Occipital lobe (tissue), 1 donor: ENCODE measurements at regions not wholly inside any gene's neighbourhood (a gene's known extent, or its start where the extent isn't known, plus 50 kb on each side); places are given as distances from the start of the nearest gene placed in this dataset.

Experiments
- DNase-seq: peaks from one replicate; lab custom pipeline; 2025; lab: John Stamatoyannopoulos, UW

DNA sequence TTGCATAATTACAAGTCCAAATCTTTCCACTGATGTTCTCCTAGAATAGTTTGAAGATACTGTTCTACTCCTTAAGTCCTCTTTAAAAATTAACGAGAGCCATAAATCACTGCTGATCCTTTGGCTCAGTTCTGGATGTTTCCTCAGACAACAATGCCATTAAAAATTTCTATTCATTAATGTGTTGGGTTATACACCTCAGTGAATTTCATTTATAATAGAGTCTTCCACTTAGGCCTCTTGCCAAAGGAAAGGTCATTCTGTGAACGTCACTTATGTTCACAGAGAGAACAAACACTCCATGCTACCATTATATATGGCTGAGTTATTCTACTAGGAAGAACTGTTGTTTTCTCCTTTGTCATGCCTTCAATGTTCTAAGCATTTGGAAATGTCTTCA lies 1472.3 kb upstream of the CELF4 start:
- no peak for DNase-seq

DNA sequence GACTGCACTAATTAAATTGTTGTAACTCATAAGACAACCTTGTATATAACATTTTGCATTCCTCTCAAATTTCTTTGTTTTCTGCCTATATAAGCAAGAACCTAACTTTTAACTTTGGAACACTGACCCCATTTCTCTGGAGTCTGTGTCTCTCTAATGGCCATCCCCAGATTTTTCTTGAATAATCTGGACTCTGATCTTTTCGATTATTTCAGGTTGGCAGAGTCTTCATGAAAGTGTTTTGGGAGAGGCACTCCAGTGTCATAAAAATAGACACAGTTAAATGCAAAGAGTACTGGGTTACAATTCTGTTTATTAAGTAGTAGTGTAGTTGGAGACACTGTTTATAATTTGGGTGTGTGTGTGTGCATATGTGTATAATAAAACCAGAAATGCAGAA lies 1467.7 kb upstream of the CELF4 start:
- DNase-seq = no peak

DNA sequence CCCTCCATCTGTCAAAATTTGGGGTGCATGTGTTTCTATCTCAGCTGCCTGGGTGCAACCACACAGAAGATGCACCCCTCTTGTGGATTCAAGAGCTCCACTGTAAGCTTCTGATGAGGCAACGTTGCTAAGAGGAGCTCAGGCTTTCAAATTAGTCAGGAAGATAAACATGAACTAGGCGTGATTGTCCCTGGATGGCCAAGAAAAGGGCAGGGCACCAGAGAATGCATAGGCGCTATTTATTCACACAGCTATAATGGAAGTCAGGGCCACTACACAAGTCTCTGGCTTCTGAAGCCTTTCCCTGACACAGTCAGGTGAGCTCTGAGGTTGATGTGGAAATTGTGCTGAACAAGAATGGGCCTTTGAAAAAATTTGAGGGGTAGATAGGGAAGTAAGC lies 1466.0 kb upstream of the CELF4 start:
- DNase-seq = no peak

DNA sequence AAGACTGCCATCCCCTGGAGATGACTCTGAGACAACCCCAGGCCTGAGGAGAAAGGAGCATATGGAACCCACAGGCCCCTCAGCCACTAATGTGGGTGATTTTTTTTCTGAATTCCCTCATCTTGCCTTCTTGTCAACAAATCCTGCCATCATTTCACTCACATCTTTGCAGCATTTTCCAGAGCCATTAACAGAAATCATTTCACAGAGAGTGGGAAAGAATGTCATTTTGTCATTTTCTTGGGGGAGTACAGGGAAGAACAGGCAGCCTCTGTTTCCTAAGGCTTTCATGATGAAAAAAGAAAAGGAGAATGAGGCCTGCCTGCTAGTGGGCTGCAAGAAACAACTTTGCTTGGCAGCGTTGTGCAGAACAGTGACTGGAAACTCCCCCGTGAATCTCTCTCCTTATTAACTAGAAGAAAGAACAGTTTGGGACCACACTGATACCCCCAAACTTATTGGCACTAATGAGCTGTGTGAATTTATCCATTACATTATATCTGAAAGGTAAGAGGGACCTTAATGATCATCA lies 1464.6 kb upstream of the CELF4 start:
- DNase-seq = no peak

DNA sequence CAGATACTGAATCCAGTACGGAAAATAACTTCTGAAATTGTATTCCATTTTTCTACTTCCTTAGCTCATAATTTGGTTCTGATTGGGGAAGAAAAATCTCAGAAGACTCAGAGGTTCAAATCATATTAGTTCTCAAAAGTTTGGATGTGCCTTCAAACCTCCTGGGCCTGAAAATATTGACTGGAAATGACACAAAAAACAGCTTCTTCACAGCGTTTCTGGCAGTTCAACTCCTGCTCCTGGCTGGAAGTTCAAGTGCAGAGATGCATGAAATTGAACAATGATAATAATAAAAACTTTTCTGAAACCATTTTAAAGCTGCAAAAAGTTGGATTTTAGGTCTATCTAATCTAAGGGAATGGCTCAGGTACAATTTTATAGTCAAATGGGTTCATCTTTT lies 1459.9 kb upstream of the CELF4 start:
- DNase-seq = no peak

DNA sequence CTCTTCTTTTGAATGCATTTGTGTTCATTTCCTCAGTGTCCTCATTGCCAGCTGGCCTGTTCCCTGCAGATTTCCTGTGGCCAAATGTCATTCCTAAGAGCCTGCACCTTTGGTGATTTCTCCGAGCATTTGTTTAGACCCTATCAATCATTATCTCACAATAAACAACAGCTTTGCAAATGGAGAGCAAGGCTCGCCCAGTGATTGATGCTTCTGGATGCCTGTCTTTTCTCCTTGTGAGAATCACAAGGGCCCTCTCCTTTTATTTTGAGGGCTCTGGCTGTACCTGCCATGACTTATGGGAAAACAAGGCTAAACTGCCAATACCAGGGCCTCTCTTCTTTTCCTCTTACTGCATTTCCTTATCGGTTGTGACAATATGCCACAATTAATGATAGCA lies 1454.4 kb upstream of the CELF4 start:
- no peak for DNase-seq

DNA sequence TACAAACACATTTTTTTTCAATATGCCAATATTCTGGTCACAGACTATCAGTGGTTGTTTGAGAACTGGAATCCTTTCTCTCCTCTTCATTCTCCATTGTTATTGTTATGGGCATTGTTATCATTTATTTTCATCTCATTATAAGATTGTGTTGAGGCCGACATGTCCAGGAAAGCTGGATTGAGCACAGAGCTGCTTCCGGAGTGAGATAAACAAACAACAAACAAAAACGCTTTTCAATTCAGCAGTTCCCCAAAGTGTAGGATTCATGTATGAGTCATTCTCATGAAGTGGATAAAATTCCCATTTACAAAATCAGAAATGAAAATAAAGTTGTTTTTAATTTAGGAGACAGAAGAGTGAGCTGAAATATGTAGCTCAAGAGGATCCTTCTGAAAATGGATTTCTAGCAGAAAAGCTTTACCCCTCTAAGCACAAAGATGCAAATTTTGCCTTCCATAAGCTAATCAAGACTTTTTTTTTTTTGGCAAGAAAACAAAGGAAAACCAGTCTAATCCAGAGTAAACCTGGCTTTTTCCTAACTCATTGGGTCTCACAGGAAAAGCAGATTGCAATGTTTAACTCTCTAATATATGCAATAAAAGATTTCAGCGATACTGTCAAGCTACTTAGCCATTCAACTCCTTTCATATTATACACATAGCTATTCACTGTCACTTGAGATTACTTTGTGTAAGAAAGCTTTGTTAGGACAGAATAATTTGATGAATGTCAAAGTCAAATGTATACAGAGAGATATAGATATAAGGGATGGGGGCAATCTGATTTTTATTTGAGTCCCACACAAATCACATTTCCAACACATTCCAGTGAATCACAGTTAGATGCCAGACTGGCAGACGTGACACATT lies 1441.7 kb upstream of the CELF4 start:
- DNase-seq = no peak

DNA sequence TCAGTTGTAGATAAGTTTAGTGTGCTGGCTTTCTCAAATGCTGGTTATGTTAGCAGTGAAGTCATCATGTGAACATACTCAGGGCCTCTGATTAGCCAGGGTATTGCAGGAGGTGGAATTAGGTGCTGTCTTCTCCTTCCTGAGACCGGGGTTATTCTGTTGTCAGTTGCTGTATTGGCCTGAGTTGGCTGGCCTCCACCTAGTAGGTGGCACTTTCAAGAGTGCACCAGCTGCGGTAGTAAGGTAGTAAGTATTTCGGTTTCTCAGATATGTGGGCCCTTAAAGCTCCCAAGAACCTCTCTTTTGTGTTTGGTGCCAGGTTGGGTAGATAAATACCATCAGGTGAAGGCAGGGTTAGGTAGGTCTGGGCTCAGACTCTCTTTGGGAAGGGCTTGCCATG lies 1430.5 kb upstream of the CELF4 start:
- no peak for DNase-seq

DNA sequence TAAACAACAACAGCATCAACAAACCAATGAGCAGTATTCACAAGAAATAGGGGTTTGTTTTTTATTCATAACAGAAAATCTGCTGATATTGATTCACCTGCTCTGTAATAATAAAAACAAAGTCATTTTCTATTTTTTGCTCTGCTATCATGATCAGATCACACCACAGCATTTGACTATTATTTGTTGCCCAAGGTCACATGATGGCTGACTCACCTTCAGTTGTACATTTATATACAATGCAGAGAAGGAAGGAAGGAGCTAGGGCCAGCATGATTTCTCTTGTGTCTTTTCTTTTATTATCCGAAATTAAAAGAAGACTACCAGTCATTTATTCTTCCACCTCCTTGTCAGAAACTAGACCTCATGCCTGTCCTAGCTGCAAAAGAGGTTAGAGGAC lies 1427.7 kb upstream of the CELF4 start:
- DNase-seq = no peak

DNA sequence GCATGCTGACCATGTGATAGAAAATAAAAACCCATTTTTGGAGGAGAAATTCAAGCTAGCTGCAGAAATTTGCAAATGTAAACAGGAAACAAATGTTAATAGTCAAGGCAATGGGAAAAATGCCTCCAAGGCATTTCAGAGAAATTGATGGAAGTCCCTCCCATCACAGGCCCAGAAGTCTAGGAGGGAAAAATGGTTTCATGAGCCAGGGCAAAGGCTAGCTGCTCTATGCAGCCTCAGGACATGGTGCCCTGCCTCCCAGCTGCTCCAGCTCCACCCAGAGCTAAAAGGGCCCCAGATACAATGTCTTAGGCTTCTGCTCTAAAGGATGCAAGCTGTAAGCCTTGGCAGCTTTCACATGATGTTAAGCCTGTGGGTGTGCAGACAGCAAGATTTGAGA lies 1419.4 kb upstream of the CELF4 start:
- DNase-seq = no peak

DNA sequence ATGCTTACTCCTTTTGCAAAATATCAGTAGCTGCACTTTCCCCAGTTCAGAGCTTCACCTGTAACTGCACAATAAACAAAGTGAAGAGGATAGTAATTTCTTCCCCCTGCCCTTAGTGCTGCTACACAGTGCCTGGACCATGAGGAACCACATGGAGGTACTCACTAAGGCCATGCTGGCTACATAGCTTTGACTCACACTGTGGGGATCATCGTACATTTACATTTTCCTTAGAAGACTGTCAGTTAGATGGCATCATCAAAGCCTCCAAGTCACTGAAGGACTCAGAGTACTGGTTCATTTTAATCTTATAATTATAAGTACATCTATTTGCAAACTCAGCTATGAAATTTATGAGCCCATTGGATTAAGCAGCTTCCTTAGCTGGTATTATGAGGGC lies 1416.5 kb upstream of the CELF4 start:
- no peak for DNase-seq

DNA sequence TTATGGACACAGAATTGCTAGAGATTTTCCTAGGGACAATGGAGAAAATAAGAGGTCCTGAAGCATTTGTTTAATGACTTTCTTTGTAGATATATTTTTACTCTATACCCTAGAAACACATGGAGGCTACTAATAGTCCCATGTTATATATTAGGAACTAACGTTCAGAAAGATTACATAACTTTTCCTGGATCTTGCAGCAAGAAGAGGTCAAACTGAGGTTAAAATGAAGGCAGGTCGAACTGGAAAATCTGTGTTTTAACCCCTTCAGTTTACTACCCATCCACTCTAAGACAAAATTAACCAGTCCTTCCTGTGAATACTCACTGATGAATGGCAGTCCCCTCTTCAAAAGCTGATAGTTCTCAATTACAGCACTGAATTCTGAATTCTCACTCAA lies 1415.8 kb upstream of the CELF4 start:
- DNase-seq = no peak

DNA sequence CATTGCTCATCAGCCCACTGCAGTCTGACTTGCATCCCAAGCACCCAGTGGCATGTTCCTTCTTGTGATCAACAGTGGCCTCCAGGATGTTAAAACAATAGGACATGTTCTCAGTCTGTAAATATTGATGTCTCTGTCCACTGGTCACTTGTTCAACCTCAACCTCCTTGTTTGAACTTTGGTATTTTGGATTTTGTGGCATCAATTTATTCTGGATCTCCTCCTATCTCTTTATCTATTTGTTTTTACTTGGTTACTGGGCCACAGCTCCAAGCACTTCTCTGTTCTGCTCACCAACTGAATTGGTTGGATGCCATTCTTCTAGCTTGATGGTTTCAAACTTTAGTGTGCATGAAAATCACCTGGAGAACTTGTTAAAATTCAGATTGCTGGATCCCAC lies 1414.8 kb upstream of the CELF4 start:
- DNase-seq = no peak

DNA sequence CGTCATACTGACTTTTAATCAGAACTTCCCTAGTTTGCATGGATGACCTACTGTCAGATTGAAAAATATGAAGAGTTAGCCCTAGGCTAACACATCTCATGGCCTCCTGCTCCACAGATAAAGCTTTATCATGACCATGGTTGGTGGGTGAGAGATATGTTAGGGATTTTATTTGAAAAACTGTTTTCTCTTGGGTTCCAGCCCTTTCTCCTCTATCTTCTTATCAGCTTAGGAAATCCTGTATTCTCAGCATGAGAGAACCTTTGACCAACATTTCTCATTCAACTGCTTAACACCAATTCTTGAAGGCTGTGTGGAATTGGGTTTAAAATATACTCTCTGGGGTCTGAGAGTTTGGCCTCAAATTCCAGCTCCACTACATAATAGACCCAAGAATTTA lies 1407.0 kb upstream of the CELF4 start:
- no peak for DNase-seq

DNA sequence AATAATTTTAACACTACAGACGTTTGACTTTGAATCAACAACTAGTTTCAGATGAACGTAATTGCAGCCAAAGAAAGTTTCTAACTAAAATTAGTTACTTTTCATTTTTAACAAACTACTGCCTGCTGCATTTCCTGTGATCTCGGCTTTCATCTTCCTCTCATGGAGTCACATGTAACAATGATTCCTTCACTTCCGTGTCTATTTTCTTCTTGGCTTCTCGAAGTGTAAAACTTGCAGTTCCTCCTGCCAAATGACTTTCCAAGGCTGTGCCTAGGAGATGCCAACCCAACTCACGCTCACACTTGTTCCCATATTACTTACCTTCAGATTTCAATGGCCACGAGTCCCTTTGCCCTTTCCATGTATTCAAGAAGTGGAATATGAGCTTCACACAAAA lies 1406.3 kb upstream of the CELF4 start:
- DNase-seq = no peak

DNA sequence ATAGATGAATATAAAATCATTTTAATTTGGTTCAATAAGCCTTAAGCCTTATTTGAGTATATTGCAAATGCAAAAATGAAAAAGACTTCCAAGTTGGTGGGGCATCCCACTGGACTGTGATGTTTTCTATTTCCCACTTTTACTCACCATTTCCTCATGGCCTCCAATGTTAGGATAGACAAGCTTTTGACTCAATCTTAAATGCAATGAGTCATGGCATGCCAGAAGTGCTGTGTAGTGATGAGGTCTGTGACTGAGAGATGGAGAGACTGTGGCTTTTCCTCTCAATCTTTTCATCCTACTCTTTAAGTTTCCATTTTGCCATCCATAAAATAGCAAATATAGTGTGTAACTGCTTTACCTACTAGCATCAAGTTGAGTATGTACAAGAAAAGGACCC lies 1401.2 kb upstream of the CELF4 start:
- DNase-seq = no peak

DNA sequence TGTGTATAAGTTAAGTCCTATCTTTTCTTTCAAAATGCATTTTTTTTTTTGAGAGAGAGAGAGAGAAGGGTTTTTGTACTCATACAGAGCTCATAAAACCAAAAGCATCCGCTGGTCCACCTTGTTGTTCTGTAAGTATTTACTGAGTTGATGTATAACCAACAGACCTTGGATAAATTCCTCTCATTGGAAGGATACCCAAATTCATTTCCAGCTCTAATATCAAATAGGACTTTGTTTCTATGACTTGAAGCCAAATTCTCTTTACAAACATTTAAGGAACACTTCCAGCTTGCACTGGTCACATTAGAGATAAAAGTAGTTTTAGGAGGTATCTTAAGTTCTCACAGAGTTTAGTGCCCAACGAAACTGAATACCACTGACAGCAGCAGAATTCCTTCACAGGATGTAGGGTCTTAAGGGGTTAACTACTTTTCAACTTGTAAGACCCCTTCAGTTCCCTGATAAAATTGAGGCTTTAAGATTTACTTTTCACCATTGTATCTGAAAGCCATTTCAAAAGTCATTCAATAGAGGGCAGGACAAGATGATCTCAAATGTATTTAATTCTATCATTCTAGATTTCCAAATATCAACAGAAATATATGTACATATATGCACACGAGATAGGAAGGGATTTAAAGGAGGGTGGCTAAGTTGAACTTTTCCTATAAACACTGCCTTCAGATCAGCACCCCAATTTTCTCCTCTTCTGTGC lies 1398.5 kb upstream of the CELF4 start:
- no peak for DNase-seq

DNA sequence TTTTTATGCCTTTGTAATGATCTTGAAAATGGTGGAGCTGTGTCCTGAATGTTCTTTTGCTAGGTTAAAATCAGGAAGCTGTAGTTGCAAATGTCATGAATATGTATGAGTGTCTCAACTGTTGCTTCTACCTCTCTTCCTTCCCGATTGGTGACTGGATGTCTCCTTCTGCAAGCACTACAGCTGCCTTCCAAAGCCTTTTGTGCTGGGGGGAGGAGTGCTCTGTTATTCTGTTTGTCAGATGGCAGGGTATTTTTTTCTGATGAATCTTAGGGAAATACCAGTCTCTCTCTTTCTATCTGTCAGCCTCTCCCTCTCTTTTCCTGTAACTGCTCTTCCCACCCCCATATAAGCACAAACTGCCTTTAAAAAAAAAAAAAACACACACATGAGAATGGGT lies 1396.3 kb upstream of the CELF4 start:
- no peak for DNase-seq

DNA sequence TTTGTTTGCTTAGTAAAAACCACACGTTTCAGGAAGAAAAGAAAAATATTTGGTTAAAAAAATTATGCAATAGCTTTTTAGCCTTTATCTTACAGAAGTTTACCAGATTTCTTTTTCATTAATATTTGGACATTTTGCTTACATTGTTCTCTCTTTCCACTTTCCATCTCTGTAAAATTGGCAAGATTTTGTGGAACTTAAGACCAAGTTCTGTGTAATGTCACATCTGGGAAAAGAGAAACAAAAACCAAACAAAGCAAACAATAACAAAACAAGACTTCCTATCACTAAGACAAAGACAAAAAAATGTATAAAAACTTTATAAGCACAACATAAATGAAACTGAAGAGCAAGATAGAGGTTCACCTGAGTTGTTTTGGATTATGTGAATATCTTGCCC lies 1392.1 kb upstream of the CELF4 start:
- no peak for DNase-seq

DNA sequence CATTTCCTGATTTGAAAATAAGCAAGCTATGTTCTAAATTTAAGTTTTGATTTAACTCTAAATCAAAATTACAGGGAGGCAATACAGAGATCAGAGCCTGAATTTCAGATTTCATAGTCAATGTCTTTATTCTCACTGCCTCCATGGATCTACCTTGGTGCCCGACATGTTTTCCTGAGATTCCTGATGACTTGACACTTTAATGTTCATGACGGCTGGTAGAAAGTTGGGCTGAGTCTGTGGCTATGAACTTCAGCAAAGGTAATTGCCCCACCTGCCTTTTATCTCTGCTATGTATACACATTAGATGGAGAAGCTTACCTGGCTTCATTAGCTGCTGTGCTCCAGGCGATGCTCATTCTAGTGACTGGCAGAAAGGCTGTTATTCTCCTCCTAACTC lies 1390.5 kb upstream of the CELF4 start:
- no peak for DNase-seq

DNA sequence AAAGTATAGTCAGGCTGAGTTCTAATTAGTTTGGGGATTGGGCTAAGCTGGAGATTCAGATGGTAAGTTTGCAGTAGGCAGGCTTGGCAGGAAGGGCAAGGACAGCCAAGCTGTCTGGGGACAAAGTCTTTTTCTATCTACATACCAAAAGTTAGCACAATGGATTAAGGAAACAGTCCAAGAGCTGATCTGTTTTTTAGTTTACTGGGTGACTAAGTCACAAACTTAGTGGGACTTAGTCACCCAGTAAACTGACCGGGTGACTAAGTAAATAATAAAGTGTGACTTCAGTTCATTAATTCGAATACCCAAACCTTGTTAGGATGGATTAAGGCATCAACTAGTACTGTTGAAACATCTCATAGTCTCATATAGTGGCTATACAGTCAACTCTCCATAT lies 1386.0 kb upstream of the CELF4 start:
- DNase-seq = no peak

DNA sequence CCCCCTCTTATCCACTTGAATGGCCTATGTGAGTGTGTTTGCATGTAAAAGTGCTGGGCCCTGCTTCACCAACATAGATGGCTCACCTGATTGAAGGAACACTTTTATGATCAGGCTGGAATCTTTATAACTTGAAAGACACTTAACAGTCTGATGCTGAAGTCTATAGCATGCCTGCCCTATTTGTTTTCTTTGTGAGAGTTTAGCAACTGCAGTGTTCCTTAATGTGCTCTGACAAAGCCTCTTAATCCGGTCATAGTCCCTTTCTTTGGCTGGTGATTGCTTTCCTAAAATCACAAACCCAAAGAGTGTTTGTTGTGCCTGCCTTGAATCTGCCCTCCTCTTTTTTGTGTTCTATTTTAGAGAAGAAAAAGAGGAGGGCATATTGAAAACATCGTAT lies 1382.8 kb upstream of the CELF4 start:
- DNase-seq = no peak

DNA sequence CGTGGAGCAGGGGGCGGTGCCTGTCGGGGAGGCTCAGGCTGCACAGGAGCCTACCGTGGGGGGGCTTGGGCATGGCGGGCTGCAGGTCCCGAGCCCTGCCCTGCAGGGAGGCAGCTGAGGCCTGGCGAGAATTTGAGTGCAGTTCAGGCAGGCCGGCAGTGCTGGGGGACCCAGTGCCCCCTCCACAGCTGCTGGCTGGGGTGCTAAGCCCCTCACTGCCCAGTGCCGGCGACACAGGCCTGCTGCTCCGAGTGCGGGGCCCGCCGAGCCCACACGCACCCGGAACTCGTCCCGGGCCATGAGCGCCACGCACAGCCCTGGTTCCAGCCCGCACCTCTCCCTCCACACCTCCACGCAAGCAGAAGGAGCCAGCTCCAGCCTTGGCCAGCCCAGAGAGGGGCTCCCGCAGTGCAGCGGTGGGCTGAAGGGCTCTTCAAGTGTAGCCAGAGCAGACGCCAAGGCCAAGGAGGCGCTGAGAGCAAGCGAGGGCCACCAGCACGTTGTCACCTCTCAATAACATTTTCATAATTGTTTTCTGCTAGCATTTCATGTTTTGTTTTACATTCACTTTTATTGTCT lies 1378.9 kb upstream of the CELF4 start:
- no peak for DNase-seq
